LNCAP (cell line): ENCODE measurements at regions not wholly inside any gene's neighbourhood (a gene's known extent, or its start where the extent isn't known, plus 50 kb on each side); places are given as distances from the start of the nearest gene placed in this dataset.

Source experiments
- CTCF ChIP-seq: fragments of 450-650 bp; IDR thresholded peaks from 2 replicates; pipeline ENCODE4 v1.5.1; 2017; ENCODE audit warnings: mild to moderate bottlenecking

GRCh38 chr2:136420346-136420745 is 302.4 kb upstream of the CXCR4 start:
- TF ChIP-seq CTCF, result no peak

GRCh38 chr2:136411946-136412345 is 294.0 kb upstream of the CXCR4 start:
- no peak for TF ChIP-seq CTCF

GRCh38 chr2:136410673-136411072 is 292.7 kb upstream of the CXCR4 start:
- TF ChIP-seq CTCF, result no peak

- TF ChIP-seq CTCF, result no peak
These were observed 290.8 kb upstream of the CXCR4 start for GRCh38 chr2:136408795-136409194.

GRCh38 chr2:136407952-136408318 is 290.0 kb upstream of the CXCR4 start:
- TF ChIP-seq CTCF, result no peak

- TF ChIP-seq CTCF, result no peak
These were observed 289.4 kb upstream of the CXCR4 start for GRCh38 chr2:136407117-136407951.

- TF ChIP-seq CTCF, result no peak
These were observed 287.0 kb upstream of the CXCR4 start for GRCh38 chr2:136404925-136405324.

GRCh38 chr2:136404176-136404575 is 286.2 kb upstream of the CXCR4 start:
- no peak for TF ChIP-seq CTCF
